DMS114 treated with DMSO at 0.1 percent for 48 hours (cell line): ENCODE measurements at regions not wholly inside any gene's neighbourhood (a gene's known extent, or its start where the extent isn't known, plus 50 kb on each side); places are given as distances from the start of the nearest gene placed in this dataset.

Source experiments
- DNase-seq: peaks from one replicate; lab custom pipeline; 2025; ENCODE audit not compliant: unreplicated experiment; lab: John Stamatoyannopoulos, UW

- no peak for DNase-seq
These were observed 153.4 kb upstream of the CTNNA2 start for GRCh38 chr2:79359419-79359818.

- no peak for DNase-seq
These were observed 157.3 kb upstream of the CTNNA2 start for GRCh38 chr2:79355569-79355968.

GRCh38 chr2:79327460-79327859 lies 167.9 kb upstream of the REG3A start:
- no peak for DNase-seq

- DNase-seq, result no peak
These were observed 161.3 kb upstream of the REG3A start for GRCh38 chr2:79320871-79321270.

- no peak for DNase-seq
These were observed 135.4 kb upstream of the REG3A start for GRCh38 chr2:79294994-79295393.

GRCh38 chr2:79292958-79293315 lies 133.4 kb upstream of the REG3A start:
- no peak for DNase-seq

GRCh38 chr2:79292239-79292957 lies 132.8 kb upstream of the REG3A start:
- no peak for DNase-seq

- no peak for DNase-seq
These were observed 116.3 kb upstream of the REG3A start for GRCh38 chr2:79275863-79276262.

GRCh38 chr2:79275197-79275596 lies 115.6 kb upstream of the REG3A start:
- DNase-seq, result no peak

GRCh38 chr2:79272616-79273015 lies 113.1 kb upstream of the REG3A start:
- DNase-seq, result no peak

- DNase-seq, result no peak
These were observed 111.9 kb upstream of the REG3A start for GRCh38 chr2:79271456-79271855.

- DNase-seq, result no peak
These were observed 101.3 kb upstream of the REG3A start for GRCh38 chr2:79260848-79261247.

- no peak for DNase-seq
These were observed 100.4 kb upstream of the REG3A start for GRCh38 chr2:79259959-79260358.

- no peak for DNase-seq
These were observed 99.7 kb upstream of the REG3A start for GRCh38 chr2:79259296-79259695.

GRCh38 chr2:79253243-79253774 lies 93.8 kb upstream of the REG3A start:
- no peak for DNase-seq

GRCh38 chr2:79250656-79251055 lies 91.1 kb upstream of the REG3A start:
- no peak for DNase-seq

GRCh38 chr2:79248776-79249175 lies 89.2 kb upstream of the REG3A start:
- no peak for DNase-seq

- peak; percentile 15 for DNase-seq
These were observed 75.6 kb upstream of the REG3A start for GRCh38 chr2:79235135-79235534.

- no peak for DNase-seq
These were observed 64.0 kb upstream of the REG3A start for GRCh38 chr2:79223539-79223938.

GRCh38 chr2:79219383-79219988 lies 59.9 kb upstream of the REG3A start:
- peak; percentile 37 for DNase-seq

GRCh38 chr2:79210274-79210917 lies 50.8 kb upstream of the REG3A start:
- no peak for DNase-seq
